Endodermal cell (in vitro differentiated cells): ENCODE measurements at regions not wholly inside any gene's neighbourhood (a gene's known extent, or its start where the extent isn't known, plus 50 kb on each side); places are given as distances from the start of the nearest gene placed in this dataset.

Experiments used
- DNase-seq: peaks from one replicate; pipeline ENCODE4 v3.0.0-alpha.2; 2017
- H3K27ac ChIP-seq: 2 replicates; pipeline ENCODE4 v1.5.1; 2013; ENCODE audit warnings: mild to moderate bottlenecking, low read depth, low read length, moderate library complexity
- H3K27me3 ChIP-seq: 2 replicates; pipeline ENCODE4 v1.6.1; 2013; ENCODE audit warnings: mild to moderate bottlenecking, low read length, moderate library complexity; ENCODE audit not compliant: insufficient read depth, control insufficient read depth, poor library complexity, severe bottlenecking
- H3K36me3 ChIP-seq: 2 replicates; pipeline ENCODE4 v1.7.0; 2013; ENCODE audit warnings: mild to moderate bottlenecking, low read length, moderate library complexity; ENCODE audit not compliant: control insufficient read depth, insufficient read depth
- H3K4me1 ChIP-seq: one replicate; pipeline ENCODE4 v1.7.0; 2013; ENCODE audit warnings: low read length; ENCODE audit not compliant: control insufficient read depth, insufficient read depth
- H3K4me3 ChIP-seq: 2 replicates; pipeline ENCODE4 v1.5.1; 2013; ENCODE audit warnings: mild to moderate bottlenecking, low read length, moderate library complexity
- H3K9ac ChIP-seq: 2 replicates; pipeline ENCODE4 v1.6.1; 2013; ENCODE audit warnings: mild to moderate bottlenecking, low read length, moderate library complexity; ENCODE audit not compliant: poor library complexity, severe bottlenecking; ENCODE audit errors: extremely low read depth
- H3K9me3 ChIP-seq: 2 replicates; pipeline ENCODE4 v1.6.1; 2013; ENCODE audit warnings: mild to moderate bottlenecking, low read length, moderate library complexity; ENCODE audit not compliant: control insufficient read depth
- H3K27ac Mint-ChIP-seq: 2 replicates; pipeline ENCODE4 v1.8.0; 2020; ENCODE audit warnings: mixed read lengths
- H3K27me3 Mint-ChIP-seq: 2 replicates; pipeline ENCODE4 v1.8.0; 2021; ENCODE audit warnings: mild to moderate bottlenecking, mixed read lengths; ENCODE audit not compliant: insufficient read depth
- H3K36me3 Mint-ChIP-seq: 2 replicates; pipeline ENCODE4 v1.8.0; 2020; ENCODE audit warnings: low read depth, mixed read lengths
- H3K4me1 Mint-ChIP-seq: 2 replicates; pipeline ENCODE4 v1.8.0; 2020; ENCODE audit warnings: mixed read lengths
- H3K4me3 Mint-ChIP-seq: 2 replicates; pipeline ENCODE4 v1.8.0; 2020; ENCODE audit warnings: mild to moderate bottlenecking, moderate library complexity, mixed read lengths
- H3K9me3 Mint-ChIP-seq: 2 replicates; pipeline ENCODE4 v1.8.0; 2020; ENCODE audit warnings: mild to moderate bottlenecking, mixed read lengths
- CTCF ChIP-seq: fragments of 200-600 bp; sonication (generic); conservative IDR thresholded peaks from 2 replicates; pipeline ENCODE4 v1.5.0; 2021; ENCODE audit warnings: antibody characterized with exemption, mild to moderate bottlenecking
- WGBS, 2 experiments: methylation state at CpG; one replicate each; pipeline versions ENCODE4 v1.1.5 to v1.1.7; 2013; ENCODE audit warnings: missing lambda C conversion rate in 2 of 2, mixed read lengths in 1 of 2; ENCODE audit not compliant: insufficient coverage in 1 of 2, insufficient read length in 1 of 2; 5-methylcytosine and 5-hydroxymethylcytosine counted together

- Histone ChIP-seq H3K9ac (no peak overlapping the region), H3K4me1 (no peaks in the 10 kb centered on the region), H3K36me3 (no peaks in the 10 kb centered on the region), H3K27ac (peak overlapping the region; percentile 87), H3K4me3 (no peak overlapping the region), H3K9me3 (no peaks in the 10 kb centered on the region), H3K27me3 (no peaks in the 10 kb centered on the region)
- H3K4me3 Mint-ChIP-seq: no peak overlapping the region
- H3K36me3 Mint-ChIP-seq: no peaks in the 10 kb centered on the region
- no peak overlapping the region for H3K27ac Mint-ChIP-seq
- H3K9me3 Mint-ChIP-seq: no peaks in the 10 kb centered on the region
- WGBS, 2 experiments: 75 to 91% methylated on average over 2 to 3 of the region's 3 CpGs
- H3K27me3 Mint-ChIP-seq: no peaks in the 10 kb centered on the region
- no peak for DNase-seq
- TF ChIP-seq CTCF: no peak
- peaks cover 3% of the 10 kb centered on the region for H3K4me1 Mint-ChIP-seq
Measured at GRCh38 chr1:87169263-87169910, 159.3 kb upstream of the LMO4 start.

GRCh38 chr1:87170157-87170556 lies 158.5 kb upstream of the LMO4 start:
- Mint-ChIP-seq H3K27me3 (peaks cover 5% of the 10 kb centered on the region), H3K9me3 (no peaks in the 10 kb centered on the region), H3K36me3 (no peaks in the 10 kb centered on the region), H3K4me1 (peaks cover 3% of the 10 kb centered on the region), H3K27ac (no peak overlapping the region), H3K4me3 (no peak overlapping the region)
- 88 to 91% methylated on average over 6 to 7 of the region's 7 CpGs for WGBS, 2 experiments
- H3K4me1 ChIP-seq: no peaks in the 10 kb centered on the region
- TF ChIP-seq CTCF: no peak
- H3K27ac ChIP-seq: peak overlapping the region; percentile 87
- H3K4me3 ChIP-seq: no peak overlapping the region
- no peaks in the 10 kb centered on the region for H3K36me3 ChIP-seq
- H3K9me3 ChIP-seq: no peaks in the 10 kb centered on the region
- no peak for DNase-seq
- no peaks in the 10 kb centered on the region for H3K27me3 ChIP-seq
- H3K9ac ChIP-seq: no peak overlapping the region

- TF ChIP-seq CTCF: no peak
- no peaks in the 10 kb centered on the region for H3K9me3 Mint-ChIP-seq
Measured at GRCh38 chr1:87170931-87171598, 157.6 kb upstream of the LMO4 start.

More at GRCh38 chr1:87170931-87171598, 157.6 kb upstream of the LMO4 start:
- Mint-ChIP-seq H3K27me3 (peaks cover 11% of the 10 kb centered on the region), H3K4me3 (no peak overlapping the region), H3K36me3 (no peaks in the 10 kb centered on the region), H3K27ac (no peak overlapping the region), H3K4me1 (peaks cover 3% of the 10 kb centered on the region)
- H3K27ac ChIP-seq: no peak overlapping the region
- no peak overlapping the region for H3K9ac ChIP-seq
- WGBS, 2 experiments: 76 to 89% methylated on average over 2 to 3 of the region's 4 CpGs
- H3K27me3 ChIP-seq: no peaks in the 10 kb centered on the region
- H3K4me3 ChIP-seq: no peak overlapping the region
- no peaks in the 10 kb centered on the region for H3K9me3 ChIP-seq
- no peaks in the 10 kb centered on the region for H3K4me1 ChIP-seq
- DNase-seq: no peak
- no peaks in the 10 kb centered on the region for H3K36me3 ChIP-seq
